HepG2 (cell line): ENCODE measurements at regions not wholly inside any gene's neighbourhood (a gene's known extent, or its start where the extent isn't known, plus 50 kb on each side); places are given as distances from the start of the nearest gene placed in this dataset.

Experiments used
- EZH2 ChIP-seq: conservative IDR thresholded peaks from 2 replicates; pipeline ENCODE4 v1.6.1; 2012; ENCODE audit warnings: mild to moderate bottlenecking, low read depth, low read length, moderate library complexity
- GABPA ChIP-seq, 2 experiments: IDR thresholded peaks; 2 replicates each; pipeline ENCODE4 v1.6.1; 2011 to 2016; ENCODE audit warnings: low read depth in 2 of 2, low read length in 1 of 2, missing biosample characterization in 1 of 2, missing genetic modification characterization in 1 of 2
- ZNF20 ChIP-seq: sonication (generic); formaldehyde crosslinking; IDR thresholded peaks from 2 replicates; pipeline ENCODE4 v1.4.0; 2020; ENCODE audit warnings: mild to moderate bottlenecking, moderate library complexity, missing genetic modification reagents

GRCh38 chr6:159117046-159117445, 52.2 kb upstream of the FNDC1 start:
- TF ChIP-seq ZNF20 (CRISPR knock-in tag) (no peak), EZH2 (no peak), GABPA (IDR thresholded peaks at IDR 0.05; ENCODE audit: low read depth, low read length) (no peak), GABPA (CRISPR knock-in tag; IDR thresholded peaks at IDR 0.05; ENCODE audit: low read depth) (no peak)
